Astrocyte (in vitro differentiated cells and primary cell): ENCODE measurements at regions not wholly inside any gene's neighbourhood (a gene's known extent, or its start where the extent isn't known, plus 50 kb on each side); places are given as distances from the start of the nearest gene placed in this dataset.

Experiments used
- DNase-seq: peaks from one replicate; pipeline ENCODE4 v3.0.0-alpha.2; 2010; ENCODE audit warnings: low read depth
- FAIRE-seq: peaks from 2 replicates; lab custom pipeline; 2011; peaks lifted over from hg19 to GRCh38; lab: Jason Lieb, UNC
- H2AFZ ChIP-seq: 2 replicates; pipeline ENCODE4 v1.6.0; 2012; ENCODE audit warnings: low read depth, low read length, inconsistent platforms
- H3K27ac ChIP-seq: 2 replicates; pipeline ENCODE4 v1.5.1; 2011; ENCODE audit warnings: low read depth, low read length, inconsistent platforms
- H3K27me3 ChIP-seq: 2 replicates; pipeline ENCODE4 v1.6.0; 2011; ENCODE audit warnings: low read length, inconsistent platforms; ENCODE audit not compliant: insufficient read depth
- H3K36me3 ChIP-seq: 2 replicates; pipeline ENCODE4 v1.5.1; 2011; ENCODE audit warnings: low read length, inconsistent platforms; ENCODE audit not compliant: insufficient read depth
- H3K4me1 ChIP-seq: 2 replicates; pipeline ENCODE4 v1.5.1; 2011; ENCODE audit warnings: low read length, inconsistent platforms; ENCODE audit not compliant: insufficient read depth
- H3K4me2 ChIP-seq: 2 replicates; pipeline ENCODE4 v1.6.0; 2012; ENCODE audit warnings: low read length, inconsistent platforms
- H3K4me3 ChIP-seq: 2 replicates; pipeline ENCODE4 v1.5.1; 2011; ENCODE audit warnings: low read depth, mild to moderate bottlenecking, low read length, inconsistent platforms; ENCODE audit not compliant: insufficient read depth
- H3K79me2 ChIP-seq: 2 replicates; pipeline ENCODE4 v1.6.0; 2012; ENCODE audit warnings: mild to moderate bottlenecking, low read length, inconsistent platforms; ENCODE audit not compliant: insufficient read depth
- H3K9ac ChIP-seq: 2 replicates; pipeline ENCODE4 v1.6.0; 2012; ENCODE audit warnings: mild to moderate bottlenecking, low read length, inconsistent platforms
- H3K9me3 ChIP-seq: 2 replicates; pipeline ENCODE4 v1.5.1; 2012; ENCODE audit warnings: low read depth, mild to moderate bottlenecking, low read length, inconsistent platforms; ENCODE audit not compliant: insufficient read depth
- H4K20me1 ChIP-seq: 2 replicates; pipeline ENCODE4 v1.6.0; 2012; ENCODE audit warnings: low read length, inconsistent platforms; ENCODE audit not compliant: insufficient read depth
- H3K27ac Mint-ChIP-seq: one replicate; pipeline ENCODE4 v1.8.0; 2021; ENCODE audit warnings: mild to moderate bottlenecking, mixed read lengths; ENCODE audit not compliant: unreplicated experiment
- H3K27me3 Mint-ChIP-seq: one replicate; pipeline ENCODE4 v1.8.0; 2021; ENCODE audit warnings: low read depth, mixed read lengths; ENCODE audit not compliant: unreplicated experiment
- H3K36me3 Mint-ChIP-seq: one replicate; pipeline ENCODE4 v1.8.0; 2021; ENCODE audit warnings: low read depth, mixed read lengths; ENCODE audit not compliant: unreplicated experiment
- H3K4me1 Mint-ChIP-seq: one replicate; pipeline ENCODE4 v1.8.0; 2021; ENCODE audit warnings: low read depth, mixed read lengths; ENCODE audit not compliant: unreplicated experiment
- H3K4me3 Mint-ChIP-seq: one replicate; pipeline ENCODE4 v1.8.0; 2021; ENCODE audit warnings: mild to moderate bottlenecking, moderate library complexity, mixed read lengths; ENCODE audit not compliant: unreplicated experiment
- H3K9me3 Mint-ChIP-seq: one replicate; pipeline ENCODE4 v1.8.0; 2021; ENCODE audit warnings: mild to moderate bottlenecking, mixed read lengths; ENCODE audit not compliant: unreplicated experiment
- CTCF ChIP-seq: IDR thresholded peaks from 2 replicates; pipeline ENCODE4 v1.5.1; 2011; ENCODE audit warnings: low read depth, mild to moderate bottlenecking, inconsistent platforms, low read length, moderate library complexity; ENCODE audit not compliant: insufficient read depth
- EZH2 ChIP-seq: IDR thresholded peaks from 2 replicates; pipeline ENCODE4 v1.6.1; 2012; ENCODE audit warnings: mild to moderate bottlenecking, low read length, inconsistent platforms; ENCODE audit not compliant: insufficient read depth

GRCh38 chr5:16346380-16346779 is 119.2 kb downstream of the ZNF622 start:
- no peaks in the 10 kb centered on the region for H3K9me3 ChIP-seq

GRCh38 chr5:16345454-16345853 is 120.1 kb downstream of the ZNF622 start:
- Mint-ChIP-seq H3K9me3 (no peaks in the 10 kb centered on the region), H3K27ac (no peak overlapping the region)

More at GRCh38 chr5:16346380-16346779, 119.2 kb downstream of the ZNF622 start:
- Histone ChIP-seq H3K4me3 (no peak overlapping the region), H2AFZ (no peak overlapping the region), H3K9ac (no peak overlapping the region), H3K27ac (no peak overlapping the region), H3K4me1 (no peaks in the 10 kb centered on the region), H3K79me2 (no peaks in the 10 kb centered on the region), H3K4me2 (no peak overlapping the region), H3K27me3 (no peaks in the 10 kb centered on the region), H3K36me3 (no peaks in the 10 kb centered on the region), H4K20me1 (no peaks in the 10 kb centered on the region)
- no peaks in the 10 kb centered on the region for H3K9me3 Mint-ChIP-seq
- no peaks in the 10 kb centered on the region for H3K4me1 Mint-ChIP-seq
- no peak overlapping the region for H3K4me3 Mint-ChIP-seq
- no peaks in the 10 kb centered on the region for H3K36me3 Mint-ChIP-seq
- no peak for TF ChIP-seq CTCF
- TF ChIP-seq EZH2 = no peak
- no peak for FAIRE-seq
- no peak for DNase-seq
- H3K27ac Mint-ChIP-seq = no peak overlapping the region
- peaks cover 5% of the 10 kb centered on the region for H3K27me3 Mint-ChIP-seq

More at GRCh38 chr5:16345454-16345853, 120.1 kb downstream of the ZNF622 start:
- Mint-ChIP-seq H3K36me3 (no peaks in the 10 kb centered on the region), H3K27me3 (peaks cover 5% of the 10 kb centered on the region), H3K4me3 (no peak overlapping the region), H3K4me1 (no peaks in the 10 kb centered on the region)
- no peak overlapping the region for H3K9ac ChIP-seq
- H3K9me3 ChIP-seq = no peaks in the 10 kb centered on the region
- no peak for DNase-seq
- H3K4me2 ChIP-seq = no peak overlapping the region
- H4K20me1 ChIP-seq = no peaks in the 10 kb centered on the region
- H3K4me1 ChIP-seq = no peaks in the 10 kb centered on the region
- H3K79me2 ChIP-seq = no peaks in the 10 kb centered on the region
- no peak overlapping the region for H2AFZ ChIP-seq
- H3K4me3 ChIP-seq = no peak overlapping the region
- no peaks in the 10 kb centered on the region for H3K36me3 ChIP-seq
- no peak for TF ChIP-seq EZH2
- TF ChIP-seq CTCF = no peak
- no peak for FAIRE-seq
- H3K27ac ChIP-seq = no peak overlapping the region
- H3K27me3 ChIP-seq = no peaks in the 10 kb centered on the region
